ENCODE measurements at regions not wholly inside any gene's neighbourhood (a gene's known extent, or its start where the extent isn't known, plus 50 kb on each side); places are given as distances from the start of the nearest gene placed in this dataset.

GRCh38 chr1:29706936-29707335 is 470.6 kb downstream of the PTPRU start:
- TF ChIP-seq EZH2 (IDR thresholded peaks at IDR 0.05; ENCODE audit: insufficient read depth, low read length) (no peak), CTCF (IDR thresholded peaks at IDR 0.05; ENCODE audit: insufficient read depth, low read depth, low read length) (no peak)
